ENCODE measurements at regions not wholly inside any gene's neighbourhood (a gene's known extent, or its start where the extent isn't known, plus 50 kb on each side); places are given as distances from the start of the nearest gene placed in this dataset.
A peak's percentile ranks its signal among the peaks of the same experiment; 100 is the strongest.

DNA sequence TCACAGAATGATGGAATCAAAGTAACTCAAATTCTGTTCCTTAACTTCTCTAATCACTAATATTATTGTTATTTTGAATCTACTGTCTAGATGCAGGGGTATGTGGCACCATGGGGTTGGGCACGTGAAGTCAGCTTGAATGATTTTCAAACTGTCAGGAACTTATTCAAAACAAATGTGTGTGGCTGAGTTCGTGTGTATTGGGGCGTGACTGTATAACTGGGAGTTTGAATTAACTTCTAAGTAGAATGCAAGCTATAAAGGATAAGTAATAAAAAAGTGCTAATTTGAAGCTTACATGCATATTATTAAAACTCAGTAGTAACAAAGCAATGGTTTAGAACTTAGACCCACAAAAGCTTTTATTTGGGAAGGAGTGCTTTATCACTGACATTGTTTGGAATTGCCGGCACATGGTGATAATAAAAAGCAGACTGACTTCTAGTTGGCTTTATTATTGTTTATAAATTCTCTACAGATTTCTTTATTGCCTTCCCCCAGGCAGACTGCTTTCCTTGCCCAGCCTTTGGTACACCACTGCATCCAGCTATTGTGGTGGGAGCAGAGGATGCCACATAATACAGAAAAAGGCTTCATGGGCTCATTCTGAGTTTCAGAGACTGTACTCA, 84.3 kb downstream of the TENT5C start:
- TF ChIP-seq, protein P1, sequence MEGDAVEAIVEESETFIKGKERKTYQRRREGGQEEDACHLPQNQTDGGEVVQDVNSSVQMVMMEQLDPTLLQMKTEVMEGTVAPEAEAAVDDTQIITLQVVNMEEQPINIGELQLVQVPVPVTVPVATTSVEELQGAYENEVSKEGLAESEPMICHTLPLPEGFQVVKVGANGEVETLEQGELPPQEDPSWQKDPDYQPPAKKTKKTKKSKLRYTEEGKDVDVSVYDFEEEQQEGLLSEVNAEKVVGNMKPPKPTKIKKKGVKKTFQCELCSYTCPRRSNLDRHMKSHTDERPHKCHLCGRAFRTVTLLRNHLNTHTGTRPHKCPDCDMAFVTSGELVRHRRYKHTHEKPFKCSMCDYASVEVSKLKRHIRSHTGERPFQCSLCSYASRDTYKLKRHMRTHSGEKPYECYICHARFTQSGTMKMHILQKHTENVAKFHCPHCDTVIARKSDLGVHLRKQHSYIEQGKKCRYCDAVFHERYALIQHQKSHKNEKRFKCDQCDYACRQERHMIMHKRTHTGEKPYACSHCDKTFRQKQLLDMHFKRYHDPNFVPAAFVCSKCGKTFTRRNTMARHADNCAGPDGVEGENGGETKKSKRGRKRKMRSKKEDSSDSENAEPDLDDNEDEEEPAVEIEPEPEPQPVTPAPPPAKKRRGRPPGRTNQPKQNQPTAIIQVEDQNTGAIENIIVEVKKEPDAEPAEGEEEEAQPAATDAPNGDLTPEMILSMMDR (IDR thresholded peaks at IDR 0.05; ENCODE audit: unreplicated experiment), result no peak
- peaks cover 21% of the 10 kb centered on the region for H3K27me3 Mint-ChIP-seq (ENCODE audit: low read depth)
- peaks cover 2% of the 10 kb centered on the region for H3K4me1 Mint-ChIP-seq
- no peaks in the 10 kb centered on the region for H3K9me3 Mint-ChIP-seq
- no peaks in the 10 kb centered on the region for H3K36me3 Mint-ChIP-seq
- H3K4me3 Mint-ChIP-seq, result no peak overlapping the region
- no peak for DNase-seq (ENCODE audit: low spot score in 2 of 2, unreplicated experiment in 2 of 2)
- H3K27ac Mint-ChIP-seq, result no peak overlapping the region

GRCh38 chr1:117691942-117692341, 86.1 kb downstream of the TENT5C start:
- H3K4me3 Mint-ChIP-seq, result no peak overlapping the region
- peaks cover 21% of the 10 kb centered on the region for H3K27me3 Mint-ChIP-seq (ENCODE audit: low read depth)
- no peaks in the 10 kb centered on the region for H3K9me3 Mint-ChIP-seq

GRCh38 chr1:117694543-117694942, 88.7 kb downstream of the TENT5C start:
- Mint-ChIP-seq H3K36me3 (no peaks in the 10 kb centered on the region), H3K27ac (no peak overlapping the region), H3K9me3 (no peaks in the 10 kb centered on the region), H3K27me3 (ENCODE audit: low read depth) (peaks cover 16% of the 10 kb centered on the region), H3K4me1 (peaks cover 27% of the 10 kb centered on the region), H3K4me3 (no peak overlapping the region)
- no peak for DNase-seq (ENCODE audit: low spot score in 2 of 2, unreplicated experiment in 2 of 2)
- TF ChIP-seq, protein P1 (IDR thresholded peaks at IDR 0.05; ENCODE audit: unreplicated experiment), result no peak

More at GRCh38 chr1:117691942-117692341, 86.1 kb downstream of the TENT5C start:
- H3K36me3 Mint-ChIP-seq, result no peaks in the 10 kb centered on the region
- peaks cover 7% of the 10 kb centered on the region for H3K4me1 Mint-ChIP-seq
- TF ChIP-seq, protein P1 (IDR thresholded peaks at IDR 0.05; ENCODE audit: unreplicated experiment), result no peak
- no peak overlapping the region for H3K27ac Mint-ChIP-seq
- DNase-seq (ENCODE audit: low spot score in 2 of 2, unreplicated experiment in 2 of 2), result no peak

DNA sequence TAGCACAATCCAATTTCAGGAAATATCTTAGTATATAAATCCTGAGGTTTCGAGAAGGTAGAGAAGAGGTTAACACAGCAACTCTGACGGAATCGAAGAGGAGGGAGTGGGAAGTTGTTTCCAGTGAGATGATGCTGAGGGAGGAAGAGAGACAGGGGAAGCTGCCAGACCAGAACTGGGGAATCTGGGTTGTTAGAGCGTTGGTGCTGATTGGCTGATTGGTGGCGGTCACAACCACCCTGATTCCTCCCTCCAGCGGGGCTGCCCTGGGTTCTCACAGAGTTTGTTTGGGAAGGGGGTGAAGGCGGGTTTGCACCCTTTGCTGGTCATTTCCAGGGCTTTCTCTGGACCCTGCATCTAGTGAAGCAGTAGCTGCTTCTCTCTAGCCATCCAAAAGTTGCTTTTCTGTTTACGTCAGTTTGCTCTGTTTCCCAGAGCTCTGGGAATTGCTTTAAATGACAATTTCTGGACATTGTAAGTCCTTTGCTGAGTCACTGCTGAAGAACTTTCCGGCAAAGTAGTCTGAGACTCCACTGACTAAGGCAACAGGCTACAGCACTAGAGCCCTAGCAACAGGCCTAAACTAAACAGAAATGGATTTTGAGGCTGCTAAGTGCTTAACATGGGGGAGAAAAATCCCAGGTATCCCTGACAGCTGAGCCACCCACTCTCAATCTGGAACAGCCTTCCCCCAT, 90.1 kb downstream of the TENT5C start:
- DNase-seq (ENCODE audit: low spot score in 2 of 2, unreplicated experiment in 2 of 2), result no peak
- Mint-ChIP-seq H3K36me3 (no peaks in the 10 kb centered on the region), H3K27me3 (ENCODE audit: low read depth) (peaks cover 11% of the 10 kb centered on the region), H3K4me3 (no peak overlapping the region), H3K27ac (peak overlapping the region; percentile 82), H3K4me1 (peaks cover 30% of the 10 kb centered on the region), H3K9me3 (no peaks in the 10 kb centered on the region)
- TF ChIP-seq, protein P1 (IDR thresholded peaks at IDR 0.05; ENCODE audit: unreplicated experiment), result no peak

- DNase-seq (ENCODE audit: low spot score in 2 of 2, unreplicated experiment in 2 of 2), result no peak
- Mint-ChIP-seq H3K9me3 (no peaks in the 10 kb centered on the region), H3K4me1 (peaks cover 30% of the 10 kb centered on the region), H3K4me3 (no peak overlapping the region), H3K27me3 (ENCODE audit: low read depth) (peaks cover 5% of the 10 kb centered on the region), H3K27ac (no peak overlapping the region), H3K36me3 (no peaks in the 10 kb centered on the region)
- TF ChIP-seq, protein P1 (IDR thresholded peaks at IDR 0.05; ENCODE audit: unreplicated experiment), result no peak
These were observed 90.7 kb downstream of the TENT5C start for GRCh38 chr1:117696561-117696960.

Data from mesothelial cell of epicardium (in vitro differentiated cells).